Fibroblast of lung (primary cell): ENCODE measurements at regions not wholly inside any gene's neighbourhood (a gene's known extent, or its start where the extent isn't known, plus 50 kb on each side); places are given as distances from the start of the nearest gene placed in this dataset.
"Not testable (repeated sequence)": the region's sequence is repeated elsewhere in the genome, so short reads cannot be mapped to it uniquely, and the experiment has no call there.

Experiments
- EZH2 ChIP-seq: IDR thresholded peaks from 2 replicates; pipeline ENCODE4 v1.5.1; 2012; ENCODE audit warnings: low read length, control low read depth, mild to moderate bottlenecking; ENCODE audit errors: missing control alignments
- TF ChIP-seq, protein P1 (sequence below), 2 donors: IDR thresholded peaks in 1 of 2; conservative IDR thresholded peaks in 1 of 2; 1 replicate in 1 of 2; 2 replicates in 1 of 2; pipeline ENCODE4 v1.5.1; 2011 to 2012; ENCODE audit warnings: low read length in 2 of 2, control low read depth in 1 of 2, inconsistent platforms in 1 of 2, low read depth in 1 of 2, mild to moderate bottlenecking in 1 of 2

DNA sequence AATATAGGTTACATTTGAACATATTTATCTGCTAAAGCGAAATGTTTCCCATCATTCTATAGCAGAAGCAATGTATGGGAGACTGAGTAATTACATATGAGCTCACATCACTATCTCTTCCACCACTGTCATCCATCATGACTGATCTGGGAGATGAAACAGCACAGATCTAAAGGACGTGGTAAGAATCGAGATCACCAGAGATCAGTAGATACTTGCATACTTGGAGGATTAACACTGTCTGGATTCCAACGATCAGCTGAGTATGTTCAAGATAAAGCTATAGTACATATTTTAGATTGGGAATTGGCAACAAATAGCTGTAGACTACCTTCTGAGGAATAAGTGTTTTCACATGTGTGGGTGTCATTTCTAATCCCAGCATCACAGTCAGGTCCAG is 94.6 kb downstream of the FOXD4L6 start:
- TF ChIP-seq, protein P1, sequence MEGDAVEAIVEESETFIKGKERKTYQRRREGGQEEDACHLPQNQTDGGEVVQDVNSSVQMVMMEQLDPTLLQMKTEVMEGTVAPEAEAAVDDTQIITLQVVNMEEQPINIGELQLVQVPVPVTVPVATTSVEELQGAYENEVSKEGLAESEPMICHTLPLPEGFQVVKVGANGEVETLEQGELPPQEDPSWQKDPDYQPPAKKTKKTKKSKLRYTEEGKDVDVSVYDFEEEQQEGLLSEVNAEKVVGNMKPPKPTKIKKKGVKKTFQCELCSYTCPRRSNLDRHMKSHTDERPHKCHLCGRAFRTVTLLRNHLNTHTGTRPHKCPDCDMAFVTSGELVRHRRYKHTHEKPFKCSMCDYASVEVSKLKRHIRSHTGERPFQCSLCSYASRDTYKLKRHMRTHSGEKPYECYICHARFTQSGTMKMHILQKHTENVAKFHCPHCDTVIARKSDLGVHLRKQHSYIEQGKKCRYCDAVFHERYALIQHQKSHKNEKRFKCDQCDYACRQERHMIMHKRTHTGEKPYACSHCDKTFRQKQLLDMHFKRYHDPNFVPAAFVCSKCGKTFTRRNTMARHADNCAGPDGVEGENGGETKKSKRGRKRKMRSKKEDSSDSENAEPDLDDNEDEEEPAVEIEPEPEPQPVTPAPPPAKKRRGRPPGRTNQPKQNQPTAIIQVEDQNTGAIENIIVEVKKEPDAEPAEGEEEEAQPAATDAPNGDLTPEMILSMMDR (conservative IDR thresholded peaks at IDR 0.05 in 1 of 2, IDR thresholded peaks at IDR 0.05 in 1 of 2; ENCODE audit: low read depth in 1 of 2, low read length in 2 of 2): not testable (repeated sequence)
- not testable (repeated sequence) for TF ChIP-seq EZH2
